ENCODE measurements at regions not wholly inside any gene's neighbourhood (a gene's known extent, or its start where the extent isn't known, plus 50 kb on each side); places are given as distances from the start of the nearest gene placed in this dataset.

DNA sequence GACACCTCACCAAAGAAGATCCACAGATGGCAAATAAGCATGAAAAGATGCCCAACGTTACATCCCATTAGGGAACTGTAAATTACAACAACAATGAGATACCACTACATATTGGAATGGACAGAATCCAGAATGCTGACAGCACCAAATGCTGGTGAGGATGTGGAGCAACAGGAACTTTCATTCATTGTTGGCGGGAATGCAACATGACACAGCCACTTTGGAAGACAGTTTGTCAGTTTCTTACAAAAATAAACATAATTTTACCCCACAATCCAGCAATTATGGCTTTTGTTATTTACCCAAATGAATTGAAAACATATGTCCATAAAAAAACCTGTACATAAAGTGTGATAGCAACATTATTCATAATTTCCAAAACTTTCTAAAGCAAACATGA is 176.8 kb downstream of the C7orf25 start:
- POLR2A ChIA-PET (ENCODE audit: low non-redundant PET): no interaction called here
- CTCF ChIA-PET: no interaction called here
- TF ChIP-seq, protein P1, sequence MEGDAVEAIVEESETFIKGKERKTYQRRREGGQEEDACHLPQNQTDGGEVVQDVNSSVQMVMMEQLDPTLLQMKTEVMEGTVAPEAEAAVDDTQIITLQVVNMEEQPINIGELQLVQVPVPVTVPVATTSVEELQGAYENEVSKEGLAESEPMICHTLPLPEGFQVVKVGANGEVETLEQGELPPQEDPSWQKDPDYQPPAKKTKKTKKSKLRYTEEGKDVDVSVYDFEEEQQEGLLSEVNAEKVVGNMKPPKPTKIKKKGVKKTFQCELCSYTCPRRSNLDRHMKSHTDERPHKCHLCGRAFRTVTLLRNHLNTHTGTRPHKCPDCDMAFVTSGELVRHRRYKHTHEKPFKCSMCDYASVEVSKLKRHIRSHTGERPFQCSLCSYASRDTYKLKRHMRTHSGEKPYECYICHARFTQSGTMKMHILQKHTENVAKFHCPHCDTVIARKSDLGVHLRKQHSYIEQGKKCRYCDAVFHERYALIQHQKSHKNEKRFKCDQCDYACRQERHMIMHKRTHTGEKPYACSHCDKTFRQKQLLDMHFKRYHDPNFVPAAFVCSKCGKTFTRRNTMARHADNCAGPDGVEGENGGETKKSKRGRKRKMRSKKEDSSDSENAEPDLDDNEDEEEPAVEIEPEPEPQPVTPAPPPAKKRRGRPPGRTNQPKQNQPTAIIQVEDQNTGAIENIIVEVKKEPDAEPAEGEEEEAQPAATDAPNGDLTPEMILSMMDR (conservative IDR thresholded peaks at IDR 0.05; ENCODE audit: low read depth): no peak

DNA sequence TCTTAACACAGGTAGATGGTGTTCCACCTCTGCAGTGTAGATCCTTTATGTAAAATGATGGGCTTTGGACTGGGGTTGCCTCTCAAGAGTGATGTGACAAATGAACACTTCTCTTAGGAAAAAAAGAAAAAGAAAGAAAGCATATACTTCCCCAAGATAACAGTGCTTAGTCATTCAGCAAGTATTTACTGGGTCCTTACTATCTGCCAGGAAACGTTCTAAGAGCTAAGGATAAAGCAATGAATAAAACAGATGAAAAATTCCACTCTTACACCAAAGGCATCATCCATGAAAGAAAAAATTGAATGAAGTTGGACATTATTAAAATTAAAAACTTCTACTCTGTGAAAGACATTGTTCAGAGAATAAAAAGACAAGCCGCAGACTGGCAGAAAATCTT is 177.3 kb downstream of the C7orf25 start:
- no peak for DNase-seq (ENCODE audit: low spot score)
- ChIA-PET POLR2A (ENCODE audit: low non-redundant PET) (no interaction called here), CTCF (no interaction called here)
- H3K27ac ChIP-seq: no peak overlapping the region
- TF ChIP-seq, protein P1 (conservative IDR thresholded peaks at IDR 0.05; ENCODE audit: low read depth): no peak

More for the DNA sequence above, 176.8 kb downstream of the C7orf25 start:
- no peak for DNase-seq (ENCODE audit: low spot score)
- no peak overlapping the region for H3K27ac ChIP-seq

DNA sequence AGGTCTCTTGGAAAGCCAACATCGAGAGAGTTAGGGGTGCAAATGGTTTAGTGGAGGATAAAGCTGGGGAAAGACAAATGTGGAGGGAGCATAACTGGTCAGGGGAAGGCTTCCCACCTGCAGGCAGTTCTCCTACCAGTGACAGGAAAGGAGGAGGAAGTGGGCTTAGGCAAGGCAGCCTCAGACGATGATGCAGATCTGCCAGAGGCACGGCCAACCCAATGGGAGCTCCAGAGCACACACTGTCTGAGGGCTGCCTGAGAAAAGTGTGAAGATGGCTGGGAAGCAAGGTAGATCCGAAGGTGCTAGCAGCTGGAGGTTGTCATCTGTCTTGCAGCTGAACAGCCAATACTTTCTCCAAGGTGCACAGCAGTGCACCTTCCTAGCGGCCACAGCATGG is 178.8 kb downstream of the C7orf25 start:
- POLR2A ChIA-PET (ENCODE audit: low non-redundant PET): no interaction called here
- CTCF ChIA-PET: interaction anchor here (0.6 to 1.1 kb wide), 2 partner anchors 13 to 80 kb away, joined by 3 to 5 read pairs; no protein-coding TSS in a partner anchor
- no peak for DNase-seq (ENCODE audit: low spot score)
- H3K27ac ChIP-seq: no peak overlapping the region
- TF ChIP-seq, protein P1 (conservative IDR thresholded peaks at IDR 0.05; ENCODE audit: low read depth): no peak

DNA sequence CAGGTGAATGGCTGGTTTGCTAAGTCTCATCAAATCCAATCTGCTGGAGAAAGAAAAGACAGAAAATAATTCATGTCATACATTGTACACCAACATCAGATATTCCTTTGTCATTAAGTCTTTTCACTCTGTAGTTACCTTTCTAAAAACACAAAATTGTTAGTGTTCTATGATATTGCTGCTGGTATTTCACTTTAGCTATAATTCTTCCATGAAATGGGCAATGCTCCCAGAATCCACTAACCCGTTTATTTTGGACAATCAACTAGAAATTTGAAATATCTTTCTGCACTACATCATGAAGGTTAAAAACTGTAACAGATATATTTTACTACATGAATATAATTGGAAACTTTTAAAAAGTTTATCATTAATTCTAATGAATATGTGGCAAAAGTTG is 181.3 kb downstream of the C7orf25 start:
- ChIA-PET POLR2A (ENCODE audit: low non-redundant PET) (no interaction called here), CTCF (interaction anchor here (0.7 kb wide), 1 partner anchor 15 kb away, joined by 4 read pairs; no protein-coding TSS in a partner anchor)
- DNase-seq (ENCODE audit: low spot score): no peak
- H3K27ac ChIP-seq: no peak overlapping the region
- TF ChIP-seq, protein P1 (conservative IDR thresholded peaks at IDR 0.05; ENCODE audit: low read depth): no peak

DNA sequence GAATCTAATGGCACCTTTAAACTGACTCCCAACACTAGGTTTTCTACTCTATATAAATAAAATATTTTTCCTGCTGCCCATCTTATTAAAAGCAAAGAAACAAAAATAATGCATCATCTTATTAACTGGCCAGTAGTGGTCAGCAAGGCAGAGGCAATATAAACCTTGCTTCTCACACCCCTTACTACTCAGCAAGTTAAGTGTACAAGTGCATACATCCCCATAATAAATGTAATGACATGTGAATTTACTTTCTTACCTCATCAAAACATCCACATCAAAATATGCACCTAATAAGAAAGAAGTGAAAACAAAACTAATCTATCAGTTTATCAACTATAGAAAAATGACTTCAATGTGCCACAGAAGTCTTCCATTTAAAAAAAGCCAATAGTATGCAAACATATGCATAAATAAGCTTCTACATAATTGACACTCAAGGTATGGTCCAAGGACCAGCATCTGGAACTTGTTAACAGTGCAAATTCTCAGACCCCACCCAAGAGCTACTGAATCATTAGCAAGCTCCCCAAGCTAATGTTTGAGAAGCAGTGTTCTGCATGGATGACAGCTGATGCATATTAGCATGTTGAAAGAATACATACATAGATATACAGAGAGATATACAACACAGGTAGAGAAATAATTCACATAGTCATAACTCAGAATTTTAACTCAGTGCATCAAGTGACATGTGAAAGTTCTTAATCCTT is 182.7 kb downstream of the C7orf25 start:
- ChIA-PET POLR2A (ENCODE audit: low non-redundant PET) (no interaction called here), CTCF (no interaction called here)
- no peak overlapping the region for H3K27ac ChIP-seq
- no peak for DNase-seq (ENCODE audit: low spot score)
- TF ChIP-seq, protein P1 (conservative IDR thresholded peaks at IDR 0.05; ENCODE audit: low read depth): no peak

DNA sequence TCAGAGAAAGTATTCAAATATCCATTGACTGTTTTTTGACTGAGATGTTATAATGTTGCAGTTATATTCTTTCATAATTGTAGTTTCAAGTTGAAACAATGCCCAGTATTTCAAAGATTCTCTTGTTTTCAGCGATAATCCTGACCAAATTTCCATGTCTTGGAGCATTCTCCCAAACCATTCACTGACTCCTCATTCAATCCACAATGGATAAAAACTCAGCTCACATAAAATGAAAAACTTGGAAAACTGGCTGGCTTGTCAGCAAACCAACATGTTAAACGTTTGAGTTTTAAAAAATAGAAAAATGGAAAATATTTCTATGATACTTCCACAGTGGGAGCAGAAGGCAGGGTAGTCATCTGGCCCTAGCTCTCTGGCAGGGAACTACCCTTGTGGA is 184.4 kb downstream of the C7orf25 start:
- no peak for DNase-seq (ENCODE audit: low spot score)
- TF ChIP-seq, protein P1 (conservative IDR thresholded peaks at IDR 0.05; ENCODE audit: low read depth): no peak
- POLR2A ChIA-PET (ENCODE audit: low non-redundant PET): no interaction called here
- CTCF ChIA-PET: interaction anchor here (0.8 kb wide), 1 partner anchor 18 kb away, joined by 4 read pairs; no protein-coding TSS in a partner anchor
- H3K27ac ChIP-seq: no peak overlapping the region

Measured in RWPE1 (cell line).